HG03097 (cell line): ENCODE measurements at regions not wholly inside any gene's neighbourhood (a gene's known extent, or its start where the extent isn't known, plus 50 kb on each side); places are given as distances from the start of the nearest gene placed in this dataset.

ENCODE experiments used
- ATAC-seq: cut with Tn5 transposase; IDR thresholded peaks from one replicate; pipeline ENCODE4 v1.9.1; 2021; ENCODE audit not compliant: unreplicated experiment, low FRiP score

GRCh38 chr18:45254709-45255082 lies 360.6 kb upstream of the SLC14A2 start:
- ATAC-seq = no peak

- ATAC-seq = no peak
Observed at GRCh38 chr18:45255197-45255890, 359.9 kb upstream of the SLC14A2 start.

- no peak for ATAC-seq
Observed at GRCh38 chr18:45260125-45260524, 355.2 kb upstream of the SLC14A2 start.

GRCh38 chr18:45266023-45266422 lies 349.3 kb upstream of the SLC14A2 start:
- ATAC-seq = no peak

GRCh38 chr18:45267622-45268021 lies 347.7 kb upstream of the SLC14A2 start:
- ATAC-seq = no peak

- ATAC-seq = no peak
Observed at GRCh38 chr18:45268583-45268982, 346.7 kb upstream of the SLC14A2 start.

- ATAC-seq = no peak
Observed at GRCh38 chr18:45270289-45270771, 344.9 kb upstream of the SLC14A2 start.

- ATAC-seq = no peak
Observed at GRCh38 chr18:45274026-45274425, 341.2 kb upstream of the SLC14A2 start.

GRCh38 chr18:45275367-45276113 lies 339.7 kb upstream of the SLC14A2 start:
- ATAC-seq = no peak

- ATAC-seq = no peak
Observed at GRCh38 chr18:45276878-45277277, 338.4 kb upstream of the SLC14A2 start.

GRCh38 chr18:45277908-45278307 lies 337.4 kb upstream of the SLC14A2 start:
- no peak for ATAC-seq

GRCh38 chr18:45280481-45281276 lies 334.6 kb upstream of the SLC14A2 start:
- no peak for ATAC-seq

GRCh38 chr18:45282101-45282812 lies 333.0 kb upstream of the SLC14A2 start:
- no peak for ATAC-seq

- ATAC-seq = no peak
Observed at GRCh38 chr18:45284174-45284573, 331.1 kb upstream of the SLC14A2 start.

- no peak for ATAC-seq
Observed at GRCh38 chr18:45284851-45285250, 330.4 kb upstream of the SLC14A2 start.

GRCh38 chr18:45285251-45285650 lies 330.0 kb upstream of the SLC14A2 start:
- ATAC-seq = no peak

- no peak for ATAC-seq
Observed at GRCh38 chr18:45286431-45286830, 328.8 kb upstream of the SLC14A2 start.

- ATAC-seq = no peak
Observed at GRCh38 chr18:45287531-45287930, 327.7 kb upstream of the SLC14A2 start.

- ATAC-seq = no peak
Observed at GRCh38 chr18:45290364-45290763, 324.9 kb upstream of the SLC14A2 start.
